IMR-90 (cell line): ENCODE measurements at regions not wholly inside any gene's neighbourhood (a gene's known extent, or its start where the extent isn't known, plus 50 kb on each side); places are given as distances from the start of the nearest gene placed in this dataset.

Experiments used
- BHLHE40 ChIP-seq: fragments of 150-350 bp; IDR thresholded peaks from 2 replicates; pipeline ENCODE4 v1.6.1; 2016; ENCODE audit warnings: mild to moderate bottlenecking, low read depth, low read length
- CEBPB ChIP-seq: IDR thresholded peaks from 2 replicates; pipeline ENCODE4 v1.6.1; 2012; ENCODE audit warnings: low read depth, low read length, improper control_type of control experiment
- CHD1 ChIP-seq: IDR thresholded peaks from 2 replicates; pipeline ENCODE4 v1.6.1; 2012; ENCODE audit warnings: low read depth, low read length, improper control_type of control experiment
- MAZ ChIP-seq: IDR thresholded peaks from 2 replicates; pipeline ENCODE4 v1.6.1; 2012; ENCODE audit warnings: low read depth, mild to moderate bottlenecking, low read length, improper control_type of control experiment, moderate library complexity, borderline replicate concordance
- MXI1 ChIP-seq: IDR thresholded peaks from 2 replicates; pipeline ENCODE4 v1.6.1; 2012; ENCODE audit warnings: low read depth, mild to moderate bottlenecking, low read length, moderate library complexity, borderline replicate concordance
- NFE2L2 ChIP-seq: fragments of 150-350 bp; IDR thresholded peaks from 2 replicates; pipeline ENCODE4 v1.6.1; 2016; ENCODE audit warnings: low read depth, mild to moderate bottlenecking, low read length
- POLR2A ChIP-seq: IDR thresholded peaks from 2 replicates; pipeline ENCODE4 v1.6.1; 2012; ENCODE audit warnings: mild to moderate bottlenecking, low read depth, low read length
- RAD21 ChIP-seq: IDR thresholded peaks from 2 replicates; pipeline ENCODE4 v1.6.1; 2012; ENCODE audit warnings: low read length, improper control_type of control experiment
- RCOR1 ChIP-seq: IDR thresholded peaks from 2 replicates; pipeline ENCODE4 v1.6.1; 2012; ENCODE audit warnings: mild to moderate bottlenecking, low read length, improper control_type of control experiment; ENCODE audit not compliant: insufficient replicate concordance
- TF ChIP-seq, protein P1 (sequence below): conservative IDR thresholded peaks from 2 replicates; pipeline ENCODE4 v1.5.1; 2012; ENCODE audit warnings: mild to moderate bottlenecking, low read depth, low read length, improper control_type of control experiment
- TF ChIP-seq, protein P2 (sequence below): fragments of 150-350 bp; IDR thresholded peaks from 2 replicates; pipeline ENCODE4 v1.6.1; 2017; ENCODE audit warnings: mild to moderate bottlenecking, antibody characterized with exemption, low read length, low read depth
- TF ChIP-seq, protein P3 (sequence below): fragments of 150-350 bp; IDR thresholded peaks from 2 replicates; pipeline ENCODE4 v1.6.1; 2016; ENCODE audit warnings: low read depth, mild to moderate bottlenecking, low read length, moderate library complexity, borderline replicate concordance

DNA sequence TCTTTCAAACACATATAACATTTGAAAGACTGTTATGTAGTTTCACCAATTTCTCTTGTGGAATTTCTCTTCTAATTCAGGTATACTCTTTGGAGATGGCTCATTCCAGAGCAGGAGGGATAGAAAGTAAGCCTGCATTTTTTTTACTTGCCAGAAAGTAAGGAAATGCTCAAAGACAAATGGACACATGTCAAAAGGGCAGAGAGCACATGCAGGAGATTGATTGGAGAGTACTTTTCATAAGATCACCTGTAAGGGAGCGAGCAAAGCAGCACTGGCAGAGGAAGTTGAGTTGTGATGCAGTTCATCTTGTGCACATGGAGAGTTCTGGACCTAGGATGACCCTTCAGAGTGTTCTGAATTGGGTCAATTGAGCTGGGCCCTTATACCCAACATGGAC is 51.4 kb upstream of the FBXO33 start:
- TF ChIP-seq, protein P1, sequence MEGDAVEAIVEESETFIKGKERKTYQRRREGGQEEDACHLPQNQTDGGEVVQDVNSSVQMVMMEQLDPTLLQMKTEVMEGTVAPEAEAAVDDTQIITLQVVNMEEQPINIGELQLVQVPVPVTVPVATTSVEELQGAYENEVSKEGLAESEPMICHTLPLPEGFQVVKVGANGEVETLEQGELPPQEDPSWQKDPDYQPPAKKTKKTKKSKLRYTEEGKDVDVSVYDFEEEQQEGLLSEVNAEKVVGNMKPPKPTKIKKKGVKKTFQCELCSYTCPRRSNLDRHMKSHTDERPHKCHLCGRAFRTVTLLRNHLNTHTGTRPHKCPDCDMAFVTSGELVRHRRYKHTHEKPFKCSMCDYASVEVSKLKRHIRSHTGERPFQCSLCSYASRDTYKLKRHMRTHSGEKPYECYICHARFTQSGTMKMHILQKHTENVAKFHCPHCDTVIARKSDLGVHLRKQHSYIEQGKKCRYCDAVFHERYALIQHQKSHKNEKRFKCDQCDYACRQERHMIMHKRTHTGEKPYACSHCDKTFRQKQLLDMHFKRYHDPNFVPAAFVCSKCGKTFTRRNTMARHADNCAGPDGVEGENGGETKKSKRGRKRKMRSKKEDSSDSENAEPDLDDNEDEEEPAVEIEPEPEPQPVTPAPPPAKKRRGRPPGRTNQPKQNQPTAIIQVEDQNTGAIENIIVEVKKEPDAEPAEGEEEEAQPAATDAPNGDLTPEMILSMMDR = no peak
- TF ChIP-seq RAD21 (no peak), POLR2A (no peak), MAZ (no peak), MXI1 (no peak), BHLHE40 (no peak), NFE2L2 (no peak), RCOR1 (no peak), CEBPB (no peak), CHD1 (no peak)
- TF ChIP-seq, protein P2, sequence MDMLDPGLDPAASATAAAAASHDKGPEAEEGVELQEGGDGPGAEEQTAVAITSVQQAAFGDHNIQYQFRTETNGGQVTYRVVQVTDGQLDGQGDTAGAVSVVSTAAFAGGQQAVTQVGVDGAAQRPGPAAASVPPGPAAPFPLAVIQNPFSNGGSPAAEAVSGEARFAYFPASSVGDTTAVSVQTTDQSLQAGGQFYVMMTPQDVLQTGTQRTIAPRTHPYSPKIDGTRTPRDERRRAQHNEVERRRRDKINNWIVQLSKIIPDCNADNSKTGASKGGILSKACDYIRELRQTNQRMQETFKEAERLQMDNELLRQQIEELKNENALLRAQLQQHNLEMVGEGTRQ = no peak
- TF ChIP-seq, protein P3, sequence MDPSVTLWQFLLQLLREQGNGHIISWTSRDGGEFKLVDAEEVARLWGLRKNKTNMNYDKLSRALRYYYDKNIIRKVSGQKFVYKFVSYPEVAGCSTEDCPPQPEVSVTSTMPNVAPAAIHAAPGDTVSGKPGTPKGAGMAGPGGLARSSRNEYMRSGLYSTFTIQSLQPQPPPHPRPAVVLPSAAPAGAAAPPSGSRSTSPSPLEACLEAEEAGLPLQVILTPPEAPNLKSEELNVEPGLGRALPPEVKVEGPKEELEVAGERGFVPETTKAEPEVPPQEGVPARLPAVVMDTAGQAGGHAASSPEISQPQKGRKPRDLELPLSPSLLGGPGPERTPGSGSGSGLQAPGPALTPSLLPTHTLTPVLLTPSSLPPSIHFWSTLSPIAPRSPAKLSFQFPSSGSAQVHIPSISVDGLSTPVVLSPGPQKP = no peak
